Mucosa of rectum (tissue), 2 donors: ENCODE measurements at regions not wholly inside any gene's neighbourhood (a gene's known extent, or its start where the extent isn't known, plus 50 kb on each side); places are given as distances from the start of the nearest gene placed in this dataset.
"Not testable (repeated sequence)": the region's sequence is repeated elsewhere in the genome, so short reads cannot be mapped to it uniquely, and the experiment has no call there.

Experiments
- H3K27ac ChIP-seq, 2 donors: one replicate each; pipeline ENCODE4 v1.7.0; 2013; ENCODE audit warnings: inconsistent platforms in 2 of 2, low read depth in 2 of 2, low read length in 2 of 2
- H3K27me3 ChIP-seq, 2 donors: one replicate each; pipeline ENCODE4 v1.7.0; 2013; ENCODE audit warnings: low read length in 2 of 2; ENCODE audit not compliant: control insufficient read depth in 2 of 2, insufficient read depth in 2 of 2
- H3K36me3 ChIP-seq, 2 donors: one replicate each; pipeline ENCODE4 v1.7.0; 2013; ENCODE audit warnings: low read length in 2 of 2; ENCODE audit not compliant: control insufficient read depth in 2 of 2, insufficient read depth in 2 of 2
- H3K4me1 ChIP-seq, 2 donors: one replicate each; pipeline ENCODE4 v1.7.0; 2013; ENCODE audit warnings: low read length in 2 of 2, mild to moderate bottlenecking in 1 of 2; ENCODE audit not compliant: control insufficient read depth in 2 of 2, insufficient read depth in 2 of 2
- H3K4me3 ChIP-seq, 2 donors: one replicate each; pipeline ENCODE4 v1.7.0; 2013; ENCODE audit warnings: low read length in 2 of 2
- H3K9ac ChIP-seq, 2 donors: one replicate each; pipeline ENCODE4 v1.7.0; 2013; ENCODE audit warnings: low read length in 2 of 2, low read depth in 1 of 2, mild to moderate bottlenecking in 1 of 2
- H3K9me3 ChIP-seq, 2 donors: one replicate each; pipeline ENCODE4 v1.7.0; 2013; ENCODE audit warnings: low read length in 2 of 2; ENCODE audit not compliant: control insufficient read depth in 2 of 2
- donor health status: healthy.
- donor health status: Normal muscosa, but diverticular disease.

GRCh38 chr12:131471271-131471905, 239.5 kb upstream of the SFSWAP start:
- Histone ChIP-seq H3K4me1 (no peaks in the 10 kb centered on the region), H3K9me3 (no peaks in the 10 kb centered on the region), H3K36me3 (no peaks in the 10 kb centered on the region), H3K9ac (no peak overlapping the region), H3K4me3 (no peak overlapping the region), H3K27ac (no peak overlapping the region), H3K27me3 (no peaks in the 10 kb centered on the region)

DNA sequence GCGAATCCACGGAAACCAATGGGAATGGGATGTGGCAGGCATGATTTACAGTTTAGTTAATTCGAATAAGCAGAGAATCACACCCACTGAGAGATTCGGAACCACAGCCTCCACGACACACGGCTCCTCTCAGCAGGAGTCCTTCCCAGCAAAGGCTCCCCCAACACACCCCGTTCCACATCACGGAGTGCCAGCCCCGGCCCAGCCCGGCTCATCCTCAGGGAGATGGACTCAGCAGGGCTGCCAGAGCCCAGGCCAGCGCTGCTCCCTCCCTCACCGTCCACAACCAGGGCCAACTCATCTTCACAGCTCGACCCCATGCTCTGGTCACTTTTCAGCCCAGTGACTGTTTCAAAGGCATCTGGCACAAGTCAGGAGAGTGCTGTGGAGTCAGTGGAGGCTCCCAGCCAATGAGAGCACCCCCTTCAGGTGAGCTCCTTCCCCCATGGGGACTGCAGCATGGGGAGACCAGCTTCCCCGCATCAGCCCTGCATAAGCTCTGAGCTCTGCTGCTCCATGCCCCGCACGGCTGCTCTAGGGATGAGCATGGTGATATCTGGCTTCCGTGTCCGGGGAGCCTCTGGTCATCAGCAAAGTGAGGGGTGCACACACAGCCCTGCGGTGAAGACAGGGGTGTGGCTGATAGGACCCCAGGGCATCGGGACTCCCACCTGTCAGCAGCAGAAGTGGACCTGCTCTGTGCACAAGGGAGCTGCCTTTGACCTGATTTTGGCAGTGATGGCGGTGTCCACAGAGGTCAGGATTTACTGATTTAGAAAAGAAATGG, 238.8 kb upstream of the SFSWAP start:
- H3K27me3 ChIP-seq = no peaks in the 10 kb centered on the region
- H3K9ac ChIP-seq = no peak overlapping the region
- H3K4me3 ChIP-seq = no peak overlapping the region
- H3K4me1 ChIP-seq = no peaks in the 10 kb centered on the region
- no peaks in the 10 kb centered on the region for H3K36me3 ChIP-seq
- no peaks in the 10 kb centered on the region for H3K9me3 ChIP-seq
- H3K27ac ChIP-seq = no peak overlapping the region

GRCh38 chr12:131473261-131473660, 237.6 kb upstream of the SFSWAP start:
- H3K4me3 ChIP-seq = no peak overlapping the region
- H3K4me1 ChIP-seq = no peaks in the 10 kb centered on the region
- H3K9ac ChIP-seq = no peak overlapping the region
- no peaks in the 10 kb centered on the region for H3K36me3 ChIP-seq
- H3K27ac ChIP-seq = no peak overlapping the region
- H3K9me3 ChIP-seq = no peaks in the 10 kb centered on the region
- H3K27me3 ChIP-seq = no peaks in the 10 kb centered on the region

DNA sequence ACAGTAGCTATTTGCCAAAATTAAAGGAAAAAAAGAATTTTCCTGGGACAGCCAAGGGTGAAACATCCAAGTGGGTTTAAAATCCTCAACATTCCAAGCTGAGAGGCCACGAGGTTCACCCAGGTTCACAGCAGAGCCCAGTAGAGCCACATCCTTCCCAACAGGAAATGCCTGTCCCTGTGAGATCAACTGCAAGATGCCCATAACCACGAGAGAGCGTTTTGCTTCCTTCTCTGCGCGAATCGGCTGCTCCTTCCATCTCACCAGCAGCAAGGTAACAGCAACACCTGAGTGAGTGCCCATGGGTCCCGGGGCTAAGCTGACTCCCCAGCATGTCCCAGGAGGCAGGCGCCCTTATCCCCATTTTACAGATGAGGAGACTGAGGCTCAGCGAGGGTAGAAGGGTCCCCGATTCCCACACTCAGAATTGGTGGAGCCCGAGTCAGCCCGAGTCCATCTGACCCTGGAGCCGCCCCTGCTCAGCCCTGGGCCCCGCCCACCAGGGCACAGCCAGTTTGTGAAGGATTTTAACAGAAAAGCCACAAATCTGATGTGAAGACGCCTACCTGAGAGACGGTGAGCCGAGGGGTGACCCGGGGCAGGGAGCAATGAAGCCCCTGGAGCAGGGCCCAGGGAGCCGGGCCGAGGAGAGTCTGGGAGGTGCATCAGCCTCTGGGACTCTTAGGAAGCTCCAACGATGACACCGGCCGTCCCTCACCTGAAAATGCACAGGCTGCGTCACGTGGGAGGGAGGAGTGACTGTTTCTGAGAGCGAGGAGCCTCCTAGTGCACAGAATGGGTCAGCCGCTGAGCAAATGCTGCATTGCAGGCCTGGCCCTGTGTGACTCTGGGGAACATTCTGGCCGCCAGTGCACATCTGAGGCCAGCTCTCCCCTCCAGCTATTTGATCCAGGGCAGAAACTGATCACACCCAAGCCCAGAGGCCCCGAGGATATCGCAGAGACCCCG, 236.9 kb upstream of the SFSWAP start:
- Histone ChIP-seq H3K4me3 (no peak overlapping the region), H3K9me3 (no peaks in the 10 kb centered on the region), H3K9ac (no peak overlapping the region), H3K27ac (no peak overlapping the region), H3K27me3 (no peaks in the 10 kb centered on the region), H3K36me3 (no peaks in the 10 kb centered on the region), H3K4me1 (no peaks in the 10 kb centered on the region)

DNA sequence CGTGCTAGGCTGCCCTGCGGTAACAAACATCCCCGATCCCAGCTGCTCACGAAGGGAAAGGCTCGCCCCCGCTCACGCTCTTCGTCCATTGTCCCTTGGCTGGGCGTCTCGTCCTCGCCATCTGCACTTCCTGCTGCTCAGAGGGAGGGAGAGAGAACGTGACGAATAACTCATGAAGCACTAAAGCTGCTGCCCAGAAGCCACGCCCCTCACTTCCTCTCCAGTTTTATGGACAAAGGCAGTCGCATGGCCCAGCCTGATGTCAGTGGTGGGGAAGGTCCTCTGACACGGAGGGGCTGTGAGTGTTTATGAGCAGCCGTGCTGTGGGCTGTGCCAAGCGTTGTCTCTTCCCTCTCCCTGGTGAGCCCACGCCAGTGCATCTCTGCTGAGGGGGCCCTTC, 235.9 kb upstream of the SFSWAP start:
- H3K36me3 ChIP-seq, H3K27me3 ChIP-seq, H3K9me3 ChIP-seq, H3K4me3 ChIP-seq, H3K9ac ChIP-seq, H3K27ac ChIP-seq, H3K4me1 ChIP-seq: not testable (repeated sequence)

GRCh38 chr12:131477613-131478012, 233.3 kb upstream of the SFSWAP start:
- Histone ChIP-seq H3K27ac (no peak overlapping the region), H3K4me3 (no peak overlapping the region), H3K9ac (no peak overlapping the region), H3K36me3 (no peaks in the 10 kb centered on the region), H3K9me3 (no peaks in the 10 kb centered on the region), H3K4me1 (no peaks in the 10 kb centered on the region), H3K27me3 (no peaks in the 10 kb centered on the region)

DNA sequence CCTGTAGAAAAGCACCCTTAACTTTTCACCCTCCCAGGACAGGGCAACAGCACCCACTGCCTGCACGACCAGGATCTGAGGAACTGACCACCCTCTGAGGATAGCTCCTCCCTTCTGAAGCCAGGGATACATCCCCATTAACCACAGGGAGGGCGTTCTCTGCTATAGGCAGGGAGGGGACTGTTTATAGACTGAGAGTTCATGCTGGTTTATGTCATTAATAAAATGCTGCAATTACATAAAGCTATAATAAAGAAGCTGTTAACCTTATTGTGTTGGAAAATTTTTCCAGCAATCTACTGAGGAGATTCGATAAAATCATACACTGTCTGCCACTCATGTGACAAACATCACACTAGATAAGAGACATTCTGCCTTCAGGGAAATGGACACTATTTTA, 232.4 kb upstream of the SFSWAP start:
- Histone ChIP-seq H3K27ac (no peak overlapping the region), H3K36me3 (no peaks in the 10 kb centered on the region), H3K9me3 (no peaks in the 10 kb centered on the region)

GRCh38 chr12:131482199-131482598, 228.7 kb upstream of the SFSWAP start:
- Histone ChIP-seq H3K9me3 (no peaks in the 10 kb centered on the region), H3K27me3 (no peaks in the 10 kb centered on the region), H3K9ac (no peak overlapping the region), H3K4me3 (no peak overlapping the region), H3K27ac (no peak overlapping the region), H3K4me1 (no peaks in the 10 kb centered on the region), H3K36me3 (no peaks in the 10 kb centered on the region)

More for the DNA sequence above, 232.4 kb upstream of the SFSWAP start:
- Histone ChIP-seq H3K9ac (no peak overlapping the region), H3K27me3 (no peaks in the 10 kb centered on the region), H3K4me1 (no peaks in the 10 kb centered on the region), H3K4me3 (no peak overlapping the region)

DNA sequence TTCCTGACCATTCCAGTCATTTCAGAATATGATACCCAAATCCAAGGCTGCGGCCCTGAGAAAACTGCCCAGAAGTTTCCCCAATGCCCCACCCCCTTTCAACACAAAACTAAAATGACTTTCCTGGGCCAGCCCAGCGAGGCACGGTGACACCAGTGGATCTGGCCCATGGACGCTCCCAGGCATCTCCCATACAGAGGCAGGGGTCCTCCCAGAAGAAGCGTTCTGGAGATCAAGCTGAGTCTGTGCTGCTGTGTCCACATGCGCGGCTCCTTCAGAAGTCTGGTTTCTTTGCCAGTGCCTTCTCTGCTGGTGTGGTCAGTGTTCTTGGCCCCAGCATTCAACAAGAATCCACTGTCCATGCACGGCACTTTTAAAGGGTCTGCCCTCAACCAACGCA, 228.2 kb upstream of the SFSWAP start:
- H3K9ac ChIP-seq = no peak overlapping the region
- H3K27me3 ChIP-seq = no peaks in the 10 kb centered on the region
- no peaks in the 10 kb centered on the region for H3K4me1 ChIP-seq
- H3K27ac ChIP-seq = no peak overlapping the region
- H3K36me3 ChIP-seq = no peaks in the 10 kb centered on the region
- no peak overlapping the region for H3K4me3 ChIP-seq
- no peaks in the 10 kb centered on the region for H3K9me3 ChIP-seq
